Panc1 (cell line): ENCODE measurements at regions not wholly inside any gene's neighbourhood (a gene's known extent, or its start where the extent isn't known, plus 50 kb on each side); places are given as distances from the start of the nearest gene placed in this dataset.

ENCODE experiments used
- ATAC-seq: fragments of 200-7000 bp; cut with Tn5 transposase; 2 replicates; pipeline ENCODE4 v1.9.1; 2020; ENCODE audit warnings: mild to moderate bottlenecking, moderate library complexity
- BruUV-seq: library from RNA; stranded (reverse); fragments of 400-500 nt; replicated peaks from 2 replicates; lab custom pipeline; 2021; lab: Mats Ljungman, UMichigan
- CTCF ChIA-PET: fragments of 300-600 bp; sonication (Branson Sonifier 250); formaldehyde crosslinking; loops from one replicate; lab custom pipeline; 2022; ENCODE audit warnings: antibody characterized with exemption; lab: Charles Lee
- POLR2A ChIA-PET: fragments of 300-600 bp; sonication (Branson Sonifier 250); formaldehyde crosslinking; loops from one replicate; lab custom pipeline; 2022; ENCODE audit warnings: antibody characterized with exemption; lab: Charles Lee
- DNase-seq: peaks from one replicate; pipeline ENCODE4 v3.0.0-alpha.2; 2010; ENCODE audit warnings: low read depth, low spot score
- H3K27ac ChIP-seq: 2 replicates; pipeline ENCODE4 v1.5.1; 2011; ENCODE audit warnings: mild to moderate bottlenecking, low read length, inconsistent platforms
- H3K27me3 ChIP-seq: fragments of 200-500 bp; sonication (Bioruptor generic); 2 replicates; pipeline ENCODE4 v1.6.0; 2014; ENCODE audit warnings: low read length, inconsistent platforms; ENCODE audit not compliant: control insufficient read depth, insufficient read depth
- H3K36me3 ChIP-seq: fragments of 200-500 bp; sonication (Bioruptor generic); 2 replicates; pipeline ENCODE4 v1.5.1; 2014; ENCODE audit warnings: inconsistent platforms, mild to moderate bottlenecking, low read length, moderate library complexity; ENCODE audit not compliant: control insufficient read depth, insufficient read depth
- H3K4me1 ChIP-seq: 2 replicates; pipeline ENCODE4 v1.5.1; 2011; ENCODE audit warnings: inconsistent platforms, mild to moderate bottlenecking, low read length, moderate library complexity; ENCODE audit not compliant: control insufficient read depth, insufficient read depth
- H3K4me3 ChIP-seq, 2 experiments: 2 replicates each; pipeline ENCODE4 v1.5.1; 2011 to 2012; ENCODE audit warnings: low read depth in 2 of 2, low read length in 2 of 2, mild to moderate bottlenecking in 2 of 2, inconsistent platforms in 1 of 2, moderate library complexity in 1 of 2
- H3K9me3 ChIP-seq: fragments of 200-500 bp; sonication (Bioruptor generic); 2 replicates; pipeline ENCODE4 v1.5.1; 2014; ENCODE audit warnings: low read depth, mild to moderate bottlenecking, inconsistent platforms, low read length, moderate library complexity; ENCODE audit not compliant: control insufficient read depth, insufficient read depth
- CTCF ChIP-seq: fragments of 450-650 bp; IDR thresholded peaks from 2 replicates; pipeline ENCODE4 v1.5.1; 2017; ENCODE audit warnings: mild to moderate bottlenecking
- POLR2AphosphoS5 ChIP-seq: IDR thresholded peaks from 2 replicates; pipeline ENCODE4 v1.6.1; 2012; ENCODE audit warnings: mild to moderate bottlenecking, low read depth, low read length, moderate library complexity
- REST ChIP-seq, 2 experiments: IDR thresholded peaks; 2 replicates each; pipeline ENCODE4 v1.6.1; 2011 to 2012; ENCODE audit warnings: low read depth in 2 of 2, control low read depth in 1 of 2, low read length in 1 of 2, mild to moderate bottlenecking in 1 of 2, moderate library complexity in 1 of 2; ENCODE audit not compliant: insufficient read depth in 1 of 2
- SIN3A ChIP-seq: IDR thresholded peaks from 2 replicates; pipeline ENCODE4 v1.6.1; 2012; ENCODE audit warnings: low read depth, mild to moderate bottlenecking, low read length, moderate library complexity, borderline replicate concordance; ENCODE audit not compliant: insufficient read depth
- TCF7L2 ChIP-seq: IDR thresholded peaks from 2 replicates; pipeline ENCODE4 v1.6.1; 2011; ENCODE audit warnings: mild to moderate bottlenecking, low read depth, low read length, inconsistent platforms
- in situ Hi-C: cut with HindIII; loops from 2 replicates; pipeline ENCODE4 v1.10.0; 2016; ENCODE audit warnings: low sequenced_read_pairs, low pct_unique_long_range_greater_than_20kb
- intact Hi-C: fragments of 100-400 bp; cut with micrococcal nuclease; formaldehyde crosslinking; loops from one replicate; pipeline ENCODE4 v1.10.0; 2022; ENCODE audit not compliant: unreplicated experiment

GRCh38 chr15:85889956-85890619 is 95.4 kb upstream of the KLHL25 start:
- no peak for ATAC-seq
- in situ Hi-C loops, result no loop called here
- POLR2A ChIA-PET, result no interaction called here
- no peak for DNase-seq
- Histone ChIP-seq H3K36me3 (no peaks in the 10 kb centered on the region), H3K4me1 (no peaks in the 10 kb centered on the region), H3K4me3 (no peak overlapping the region), H3K27ac (no peak overlapping the region), H3K27me3 (peaks cover 27% of the 10 kb centered on the region), H3K9me3 (no peaks in the 10 kb centered on the region)
- TF ChIP-seq POLR2AphosphoS5 (no peak), CTCF (no peak), SIN3A (no peak), REST (IDR thresholded peaks at IDR 0.05; ENCODE audit: insufficient read depth in 1 of 2, low read depth in 2 of 2, low read length in 1 of 2) (no peak), TCF7L2 (no peak)
- BruUV-seq, result no TSS peak
- intact Hi-C loops, result no loop called here
- CTCF ChIA-PET, result interaction anchor here (0.6 kb wide), 1 partner anchor 53 kb away, joined by 4 read pairs; no protein-coding TSS in a partner anchor

- no peaks in the 10 kb centered on the region for H3K4me1 ChIP-seq
- H3K9me3 ChIP-seq, result no peaks in the 10 kb centered on the region
- peaks cover 23% of the 10 kb centered on the region for H3K27me3 ChIP-seq
- DNase-seq (no peak), ATAC-seq (no peak)
- ChIA-PET CTCF (interaction anchor here (0.6 kb wide), 1 partner anchor 53 kb away, joined by 4 read pairs; no protein-coding TSS in a partner anchor), POLR2A (no interaction called here)
- in situ Hi-C loops, result no loop called here
- H3K27ac ChIP-seq, result no peak overlapping the region
- BruUV-seq, result no TSS peak
- intact Hi-C loops, result no loop called here
- no peak overlapping the region for H3K4me3 ChIP-seq
- TF ChIP-seq REST (IDR thresholded peaks at IDR 0.05; ENCODE audit: insufficient read depth in 1 of 2, low read depth in 2 of 2, low read length in 1 of 2) (no peak), SIN3A (no peak), POLR2AphosphoS5 (no peak), CTCF (no peak), TCF7L2 (no peak)
- H3K36me3 ChIP-seq, result no peaks in the 10 kb centered on the region
Measured at GRCh38 chr15:85890620-85890980, 95.9 kb upstream of the KLHL25 start.
